C4-2B (cell line): ENCODE measurements at regions not wholly inside any gene's neighbourhood (a gene's known extent, or its start where the extent isn't known, plus 50 kb on each side); places are given as distances from the start of the nearest gene placed in this dataset.

ENCODE experiments used
- CTCF ChIP-seq: fragments of 450-650 bp; conservative IDR thresholded peaks from 2 replicates; pipeline ENCODE4 v1.5.1; 2017; ENCODE audit warnings: mild to moderate bottlenecking
- ZFX ChIP-seq: fragments of 450-650 bp; IDR thresholded peaks from 2 replicates; pipeline ENCODE4 v1.6.1; 2017

- TF ChIP-seq CTCF: no peak
- TF ChIP-seq ZFX: no peak
These were observed 412.4 kb downstream of the BUD13 start for GRCh38 chr11:116360221-116360941.
